A549 (cell line): ENCODE measurements at regions not wholly inside any gene's neighbourhood (a gene's known extent, or its start where the extent isn't known, plus 50 kb on each side); places are given as distances from the start of the nearest gene placed in this dataset.

Source experiments
- ATOH8 ChIP-seq: fragments of 250-450 bp; sonication (Bioruptor Pico); IDR thresholded peaks from 2 replicates; pipeline ENCODE4 v1.5.0; 2020; ENCODE audit warnings: low read depth, mild to moderate bottlenecking, moderate library complexity
- CBX8 ChIP-seq: fragments of 200-600 bp; sonication (generic); IDR thresholded peaks from 2 replicates; pipeline ENCODE4 v1.6.1; 2016
- CEBPB ChIP-seq, 2 experiments: fragments of >200 bp in 1 of 2; sonication (Bioruptor Twin) in 1 of 2; formaldehyde crosslinking in 1 of 2; IDR thresholded peaks; 2 replicates each; pipeline ENCODE4 v1.6.1; 2012 to 2016
- CHD2 ChIP-seq: fragments of 150-350 bp; IDR thresholded peaks from 2 replicates; pipeline ENCODE4 v1.6.1; 2014; ENCODE audit warnings: low read length; ENCODE audit not compliant: partially characterized antibody
- CTCF ChIP-seq: fragments of >200 bp; sonication (Bioruptor Twin); formaldehyde crosslinking; IDR thresholded peaks from 3 replicates; pipeline ENCODE4 v1.5.1; 2016
- GATA3 ChIP-seq: IDR thresholded peaks from 2 replicates; pipeline ENCODE4 v1.6.1; 2012; ENCODE audit warnings: borderline replicate concordance
- HDAC2 ChIP-seq: fragments of 200-600 bp; sonication (generic); IDR thresholded peaks from 2 replicates; pipeline ENCODE4 v1.6.1; 2016
- JUN ChIP-seq, 2 experiments: fragments of >200 bp; sonication (Bioruptor Twin); formaldehyde crosslinking; IDR thresholded peaks; 2 replicates in 1 of 2; 3 replicates in 1 of 2; pipeline ENCODE4 v1.6.1; 2016 to 2017
- MAX ChIP-seq: IDR thresholded peaks from 2 replicates; pipeline ENCODE4 v1.6.1; 2012
- MYC ChIP-seq: IDR thresholded peaks from 2 replicates; pipeline ENCODE4 v1.6.1; 2012; ENCODE audit warnings: mild to moderate bottlenecking, inconsistent platforms, low read length, improper control_type of control experiment, borderline replicate concordance
- NFE2L2 ChIP-seq: fragments of 150-350 bp; conservative IDR thresholded peaks from 2 replicates; pipeline ENCODE4 v1.6.1; 2014; ENCODE audit warnings: low read length
- POLR2A ChIP-seq: IDR thresholded peaks from 2 replicates; pipeline ENCODE4 v1.6.1; 2012; ENCODE audit warnings: mild to moderate bottlenecking, low read length
- RNF2 ChIP-seq: fragments of 200-600 bp; sonication (generic); IDR thresholded peaks from 2 replicates; pipeline ENCODE4 v1.6.1; 2016; ENCODE audit warnings: low read depth, mild to moderate bottlenecking, antibody characterized with exemption, moderate library complexity, borderline replicate concordance
- ZFP36 ChIP-seq: fragments of 450-650 bp; IDR thresholded peaks from 2 replicates; pipeline ENCODE4 v1.6.1; 2014; ENCODE audit warnings: borderline replicate concordance; ENCODE audit not compliant: partially characterized antibody

GRCh38 chrX:131365766-131366165 lies 76.7 kb upstream of the IGSF1 start:
- TF ChIP-seq NFE2L2 (no peak), HDAC2 (no peak), CTCF (no peak), POLR2A (no peak), JUN (IDR thresholded peaks at IDR 0.05) (no peak), GATA3 (no peak), MAX (no peak), CEBPB (IDR thresholded peaks at IDR 0.05) (no peak), CBX8 (no peak), CHD2 (no peak), RNF2 (no peak), ATOH8 (CRISPR knock-in tag) (no peak), ZFP36 (no peak), MYC (no peak)
